Spleen (tissue), 11 donors: ENCODE measurements at regions not wholly inside any gene's neighbourhood (a gene's known extent, or its start where the extent isn't known, plus 50 kb on each side); places are given as distances from the start of the nearest gene placed in this dataset.

Experiments used
- DNase-seq: peaks from one replicate; pipeline ENCODE4 v3.0.0-alpha.2; 2020
- H3K27ac ChIP-seq, 8 donors: fragments of 200-600 bp; sonication (generic) in 7 of 8; 1 replicate in 4 of 8; 2 replicates in 4 of 8; pipeline versions ENCODE4 v1.5.0 to v1.8.0; 2016 to 2021; ENCODE audit warnings: inconsistent platforms in 4 of 8, mild to moderate bottlenecking in 4 of 8, moderate library complexity in 1 of 8
- H3K27me3 ChIP-seq, 7 donors: fragments of 200-600 bp; sonication (generic) in 6 of 7; replicated peaks in 1 of 7; 1 replicate in 4 of 7; 2 replicates in 3 of 7; pipeline versions ENCODE4 v1.5.0 to v1.8.0; 2016 to 2021; ENCODE audit warnings: inconsistent platforms in 3 of 7, mild to moderate bottlenecking in 1 of 7
- H3K36me3 ChIP-seq, 6 donors: fragments of 200-600 bp; sonication (generic) in 5 of 6; 1 replicate in 4 of 6; 2 replicates in 2 of 6; pipeline versions ENCODE4 v1.5.0 to v1.8.0; 2016 to 2021; ENCODE audit warnings: inconsistent platforms in 2 of 6
- H3K4me1 ChIP-seq, 6 donors: fragments of 200-600 bp; sonication (generic) in 5 of 6; 1 replicate in 3 of 6; 2 replicates in 3 of 6; pipeline versions ENCODE4 v1.5.0 to v1.8.0; 2016 to 2021; ENCODE audit warnings: inconsistent platforms in 3 of 6
- H3K4me3 ChIP-seq, 8 donors: fragments of 200-600 bp; sonication (generic) in 7 of 8; 1 replicate in 4 of 8; 2 replicates in 4 of 8; pipeline versions ENCODE4 v1.5.0 to v1.8.0; 2016 to 2021; ENCODE audit warnings: inconsistent platforms in 4 of 8, mild to moderate bottlenecking in 4 of 8, moderate library complexity in 2 of 8
- H3K9me3 ChIP-seq, 8 donors: fragments of 200-600 bp; sonication (generic) in 7 of 8; 1 replicate in 4 of 8; 2 replicates in 4 of 8; pipeline versions ENCODE4 v1.5.0 to v1.8.0; 2016 to 2021; ENCODE audit warnings: inconsistent platforms in 4 of 8
- POLR2A ChIP-seq, 3 donors: fragments of 450-650 bp; IDR thresholded peaks; one replicate each; pipeline ENCODE4 v1.5.1; 2017; ENCODE audit warnings: antibody characterized with exemption in 3 of 3, mild to moderate bottlenecking in 1 of 3
- POLR2AphosphoS5 ChIP-seq, 3 donors: sonication (generic); formaldehyde crosslinking; IDR thresholded peaks; one replicate each; pipeline ENCODE4 v1.5.1; 2017; ENCODE audit warnings: antibody characterized with exemption in 3 of 3
- WGBS, 5 donors: extraction: QIAGEN DNeasy Blood & Tissue Kit in 3 of 5; methylation state at CpG; one replicate each; pipeline versions ENCODE4 v1.1.5 to v1.1.7; 2013 to 2018; 5-methylcytosine and 5-hydroxymethylcytosine counted together
- intact Hi-C: fragments of 100-400 bp; cut with DNase I; formaldehyde crosslinking; loops from one replicate; pipeline ENCODE4 v1.15.0; 2023; ENCODE audit warnings: low total_unique reads
- TF ChIP-seq, protein P1 (sequence below), 11 experiments: fragments of 200-600 bp in 7 of 11; fragments of 450-650 bp in 4 of 11; sonication (generic) in 4 of 11; IDR thresholded peaks in 8 of 11; conservative IDR thresholded peaks in 3 of 11; 1 replicate in 7 of 11; 2 replicates in 4 of 11; pipeline versions ENCODE4 v1.4.0 to v1.8.0; 2016 to 2021; ENCODE audit warnings: antibody characterized with exemption in 11 of 11, inconsistent platforms in 4 of 11, mild to moderate bottlenecking in 1 of 11
- donor health status: healthy with polysubstance abuse.
- donor health status: DM: no; HTN: no; CAD: no; lungs with moderate emphysema.
- donor health status: DM: no; HTN: no; CAD: no.
- donor health status: Bipolar disorder and iron deficiency.
- donor health status: healthy.
- donor health status: DM: no; HTN: no; CAD: no.
- donor health status: DM: yes; HTN: yes; CAD: no.

DNA sequence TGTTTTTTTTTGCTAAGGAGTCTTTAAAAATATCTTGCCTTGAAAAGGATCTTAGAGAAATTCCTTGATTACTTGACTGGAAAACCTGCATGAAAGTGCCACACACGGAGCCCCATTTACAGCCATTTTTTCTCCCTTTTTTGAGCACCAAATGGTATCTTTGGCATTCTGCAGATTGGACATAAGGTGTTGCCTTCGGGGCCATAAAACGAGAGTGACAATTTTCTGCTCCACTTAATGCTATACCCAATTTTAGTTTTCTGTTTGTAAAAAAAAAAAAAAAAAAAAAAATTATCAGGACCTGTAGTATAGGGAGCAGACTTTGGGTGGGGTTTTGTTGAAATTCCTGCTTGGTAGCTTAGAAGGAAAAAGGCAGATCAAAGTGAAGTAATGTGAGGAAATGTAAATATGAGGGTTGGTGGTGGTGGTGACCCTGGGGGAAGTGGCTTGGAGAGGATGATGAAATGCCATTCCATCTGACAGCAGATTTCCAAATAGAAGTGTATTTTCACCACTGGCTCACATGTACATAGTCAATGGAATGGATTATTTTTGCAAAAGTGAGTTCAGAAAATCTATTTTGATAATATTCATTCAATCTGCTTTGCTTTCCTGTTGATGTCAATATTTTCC, 212.1 kb upstream of the SOX4 start:
- Histone ChIP-seq H3K27me3 (no peaks in the 10 kb centered on the region), H3K9me3 (no peaks in the 10 kb centered on the region), H3K27ac (no peak overlapping the region), H3K36me3 (no peaks in the 10 kb centered on the region), H3K4me3 (no peak overlapping the region), H3K4me1 (no peaks in the 10 kb centered on the region)
- 82 to 92% (median 89%) methylated on average over 3 of the region's 3 CpGs for WGBS, 5 donors
- intact Hi-C loops, result no loop called here
- no peak for DNase-seq
- TF ChIP-seq POLR2A (IDR thresholded peaks at IDR 0.05), result no peak
- TF ChIP-seq, protein P1, sequence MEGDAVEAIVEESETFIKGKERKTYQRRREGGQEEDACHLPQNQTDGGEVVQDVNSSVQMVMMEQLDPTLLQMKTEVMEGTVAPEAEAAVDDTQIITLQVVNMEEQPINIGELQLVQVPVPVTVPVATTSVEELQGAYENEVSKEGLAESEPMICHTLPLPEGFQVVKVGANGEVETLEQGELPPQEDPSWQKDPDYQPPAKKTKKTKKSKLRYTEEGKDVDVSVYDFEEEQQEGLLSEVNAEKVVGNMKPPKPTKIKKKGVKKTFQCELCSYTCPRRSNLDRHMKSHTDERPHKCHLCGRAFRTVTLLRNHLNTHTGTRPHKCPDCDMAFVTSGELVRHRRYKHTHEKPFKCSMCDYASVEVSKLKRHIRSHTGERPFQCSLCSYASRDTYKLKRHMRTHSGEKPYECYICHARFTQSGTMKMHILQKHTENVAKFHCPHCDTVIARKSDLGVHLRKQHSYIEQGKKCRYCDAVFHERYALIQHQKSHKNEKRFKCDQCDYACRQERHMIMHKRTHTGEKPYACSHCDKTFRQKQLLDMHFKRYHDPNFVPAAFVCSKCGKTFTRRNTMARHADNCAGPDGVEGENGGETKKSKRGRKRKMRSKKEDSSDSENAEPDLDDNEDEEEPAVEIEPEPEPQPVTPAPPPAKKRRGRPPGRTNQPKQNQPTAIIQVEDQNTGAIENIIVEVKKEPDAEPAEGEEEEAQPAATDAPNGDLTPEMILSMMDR (IDR thresholded peaks at IDR 0.05 in 8 of 11, conservative IDR thresholded peaks at IDR 0.05 in 3 of 11), result no peak
- TF ChIP-seq POLR2AphosphoS5 (IDR thresholded peaks at IDR 0.05), result no peak

DNA sequence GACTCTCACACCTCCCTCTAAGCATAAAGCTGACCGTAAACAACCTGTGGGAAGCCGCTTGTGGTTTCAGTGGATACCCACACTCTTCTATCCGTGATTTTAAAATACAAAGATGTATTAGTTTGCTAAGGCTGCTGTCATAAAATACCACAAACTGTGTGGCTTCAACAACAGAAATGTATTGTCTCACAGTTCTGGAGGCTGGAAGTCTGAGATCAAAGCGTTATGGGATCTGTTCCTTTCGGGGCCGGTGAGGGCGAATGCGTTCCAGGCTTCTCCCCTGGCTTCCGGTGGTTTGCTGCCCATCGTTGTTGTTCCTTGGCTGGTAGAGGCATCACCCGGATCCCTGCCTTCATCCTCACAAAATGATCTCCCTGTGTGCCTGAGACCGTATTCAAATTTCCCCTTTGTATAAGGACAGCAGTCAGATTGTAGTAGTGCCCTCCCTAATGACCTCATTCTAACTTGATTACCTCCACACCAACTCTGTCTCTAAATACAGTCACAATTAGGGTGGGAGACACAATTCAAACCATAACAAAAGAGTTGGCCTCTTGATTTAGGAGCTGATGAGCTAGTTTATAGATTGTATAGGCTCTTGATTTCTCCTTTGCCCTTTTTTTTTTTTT, 210.6 kb upstream of the SOX4 start:
- Histone ChIP-seq H3K4me1 (no peaks in the 10 kb centered on the region), H3K4me3 (no peak overlapping the region), H3K9me3 (no peaks in the 10 kb centered on the region), H3K27ac (no peak overlapping the region), H3K36me3 (no peaks in the 10 kb centered on the region), H3K27me3 (no peaks in the 10 kb centered on the region)
- WGBS, 5 donors, result 78 to 89% (median 88%) methylated on average over 12 of the region's 12 CpGs
- intact Hi-C loops, result no loop called here
- TF ChIP-seq POLR2A (IDR thresholded peaks at IDR 0.05) (no peak), POLR2AphosphoS5 (IDR thresholded peaks at IDR 0.05) (no peak)
- TF ChIP-seq, protein P1 (IDR thresholded peaks at IDR 0.05 in 8 of 11, conservative IDR thresholded peaks at IDR 0.05 in 3 of 11), result no peak
- no peak for DNase-seq

DNA sequence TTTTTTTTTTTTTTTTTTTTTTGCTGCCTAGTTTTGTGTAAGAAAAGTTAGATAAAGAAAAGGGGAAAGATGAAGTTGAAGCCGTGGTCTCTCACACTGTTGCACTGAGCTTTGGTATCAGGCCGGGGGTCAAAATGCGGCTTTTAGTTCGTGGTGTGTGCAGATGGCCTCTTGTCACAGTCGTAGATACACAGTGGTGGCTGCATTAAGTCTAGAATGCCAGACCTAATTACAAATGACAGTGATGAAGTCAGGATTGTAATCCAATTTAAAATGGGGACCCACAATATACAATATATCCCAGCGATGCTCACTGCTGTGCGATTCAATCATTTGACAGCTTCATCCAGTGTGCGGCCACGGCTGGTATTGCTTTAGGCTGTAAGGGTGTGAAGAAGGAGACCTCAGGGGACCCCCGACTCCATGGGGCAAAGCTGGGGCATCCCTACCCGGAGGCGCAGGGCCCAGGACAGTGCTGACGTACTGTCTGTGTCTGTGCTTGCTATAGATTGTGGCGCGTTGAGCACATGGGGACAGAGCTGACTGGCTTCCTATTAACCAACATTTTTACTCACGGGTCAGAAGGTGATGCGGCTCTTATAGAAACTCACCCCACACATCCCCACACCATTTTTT, 210.0 kb upstream of the SOX4 start:
- H3K27ac ChIP-seq, result no peak overlapping the region
- intact Hi-C loops, result no loop called here
- no peaks in the 10 kb centered on the region for H3K36me3 ChIP-seq
- H3K9me3 ChIP-seq, result no peaks in the 10 kb centered on the region
- no peak for DNase-seq
- no peaks in the 10 kb centered on the region for H3K27me3 ChIP-seq
- TF ChIP-seq POLR2A (IDR thresholded peaks at IDR 0.05), result no peak
- TF ChIP-seq, protein P1 (IDR thresholded peaks at IDR 0.05 in 8 of 11, conservative IDR thresholded peaks at IDR 0.05 in 3 of 11), result no peak
- no peak for TF ChIP-seq POLR2AphosphoS5 (IDR thresholded peaks at IDR 0.05)
- H3K4me3 ChIP-seq, result no peak overlapping the region
- WGBS, 5 donors, result 88 to 97% (median 89%) methylated on average over 17 of the region's 17 CpGs
- no peaks in the 10 kb centered on the region for H3K4me1 ChIP-seq

DNA sequence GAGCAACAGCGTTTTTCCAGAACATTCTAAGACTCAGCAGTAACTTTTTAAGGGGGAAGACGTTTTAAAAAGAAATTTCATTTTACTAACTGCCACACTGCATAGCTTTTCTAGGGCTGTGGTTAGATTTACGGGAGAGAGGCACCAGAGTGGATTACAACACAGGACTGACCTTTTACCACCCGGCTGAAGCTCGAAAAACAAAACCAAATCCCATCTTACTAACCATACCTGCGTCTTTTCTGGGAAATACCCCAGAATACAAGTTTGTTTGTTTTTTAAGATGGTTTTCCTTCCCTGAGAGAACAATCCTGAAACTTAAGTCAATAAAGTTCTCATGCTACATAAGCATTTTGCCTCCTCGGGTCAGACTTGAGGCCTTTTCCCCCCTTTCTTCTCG, 209.3 kb upstream of the SOX4 start:
- Histone ChIP-seq H3K4me1 (no peaks in the 10 kb centered on the region), H3K27me3 (no peaks in the 10 kb centered on the region), H3K27ac (no peak overlapping the region), H3K36me3 (no peaks in the 10 kb centered on the region), H3K9me3 (no peaks in the 10 kb centered on the region), H3K4me3 (no peak overlapping the region)
- intact Hi-C loops, result no loop called here
- TF ChIP-seq POLR2AphosphoS5 (IDR thresholded peaks at IDR 0.05), result no peak
- TF ChIP-seq, protein P1 (IDR thresholded peaks at IDR 0.05 in 8 of 11, conservative IDR thresholded peaks at IDR 0.05 in 3 of 11), result no peak
- TF ChIP-seq POLR2A (IDR thresholded peaks at IDR 0.05), result no peak
- DNase-seq, result no peak
- WGBS, 5 donors, result 38 to 89% (median 49%) methylated on average over 8 of the region's 8 CpGs
